Peyer's patch (tissue), 4 donors: ENCODE measurements at regions not wholly inside any gene's neighbourhood (a gene's known extent, or its start where the extent isn't known, plus 50 kb on each side); places are given as distances from the start of the nearest gene placed in this dataset.

Source experiments
- POLR2A ChIP-seq, 2 donors: fragments of 450-650 bp; IDR thresholded peaks; one replicate each; pipeline ENCODE4 v1.5.1; 2017; ENCODE audit warnings: antibody characterized with exemption in 2 of 2, mild to moderate bottlenecking in 2 of 2, moderate library complexity in 2 of 2
- TF ChIP-seq, protein P1 (sequence below), 6 experiments: fragments of 450-650 bp in 4 of 6; fragments of 200-600 bp in 2 of 6; sonication (generic) in 1 of 6; IDR thresholded peaks; one replicate each; pipeline ENCODE4 v1.5.1; 2017 to 2019; ENCODE audit warnings: antibody characterized with exemption in 6 of 6, mild to moderate bottlenecking in 3 of 6, moderate library complexity in 1 of 6

DNA sequence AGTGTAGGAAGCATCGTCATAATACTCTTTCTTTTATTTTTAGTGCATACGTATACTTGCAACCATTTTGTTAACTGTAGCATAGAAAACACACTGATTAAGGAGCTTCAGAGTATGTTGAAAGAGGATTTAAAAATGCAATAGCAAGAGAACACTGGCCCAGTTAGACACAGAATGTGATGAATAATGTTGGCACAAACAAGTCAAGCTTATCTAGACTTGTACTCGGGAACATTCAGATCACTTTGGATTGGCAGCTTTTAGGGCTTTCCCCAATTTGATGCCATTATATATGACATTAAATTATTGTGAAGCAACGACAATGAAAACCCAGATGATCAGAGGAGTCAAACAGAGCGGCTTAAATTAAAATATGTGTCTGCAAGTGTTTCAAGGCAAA, 468.1 kb downstream of the PRKD1 start:
- TF ChIP-seq POLR2A (IDR thresholded peaks at IDR 0.05): no peak
- TF ChIP-seq, protein P1, sequence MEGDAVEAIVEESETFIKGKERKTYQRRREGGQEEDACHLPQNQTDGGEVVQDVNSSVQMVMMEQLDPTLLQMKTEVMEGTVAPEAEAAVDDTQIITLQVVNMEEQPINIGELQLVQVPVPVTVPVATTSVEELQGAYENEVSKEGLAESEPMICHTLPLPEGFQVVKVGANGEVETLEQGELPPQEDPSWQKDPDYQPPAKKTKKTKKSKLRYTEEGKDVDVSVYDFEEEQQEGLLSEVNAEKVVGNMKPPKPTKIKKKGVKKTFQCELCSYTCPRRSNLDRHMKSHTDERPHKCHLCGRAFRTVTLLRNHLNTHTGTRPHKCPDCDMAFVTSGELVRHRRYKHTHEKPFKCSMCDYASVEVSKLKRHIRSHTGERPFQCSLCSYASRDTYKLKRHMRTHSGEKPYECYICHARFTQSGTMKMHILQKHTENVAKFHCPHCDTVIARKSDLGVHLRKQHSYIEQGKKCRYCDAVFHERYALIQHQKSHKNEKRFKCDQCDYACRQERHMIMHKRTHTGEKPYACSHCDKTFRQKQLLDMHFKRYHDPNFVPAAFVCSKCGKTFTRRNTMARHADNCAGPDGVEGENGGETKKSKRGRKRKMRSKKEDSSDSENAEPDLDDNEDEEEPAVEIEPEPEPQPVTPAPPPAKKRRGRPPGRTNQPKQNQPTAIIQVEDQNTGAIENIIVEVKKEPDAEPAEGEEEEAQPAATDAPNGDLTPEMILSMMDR (IDR thresholded peaks at IDR 0.05): no peak
